Epithelial cell of proximal tubule (primary cell): ENCODE measurements at regions not wholly inside any gene's neighbourhood (a gene's known extent, or its start where the extent isn't known, plus 50 kb on each side); places are given as distances from the start of the nearest gene placed in this dataset.

Source experiments
- DNase-seq: peaks from one replicate; pipeline ENCODE4 v3.0.0-alpha.2; 2011; ENCODE audit warnings: low read depth
- H3K4me3 ChIP-seq: 2 replicates; pipeline ENCODE4 v1.5.1; 2011; ENCODE audit warnings: low read depth, mild to moderate bottlenecking, low read length
- CTCF ChIP-seq: conservative IDR thresholded peaks from 2 replicates; pipeline ENCODE4 v1.5.1; 2012; ENCODE audit warnings: low read depth, mild to moderate bottlenecking, low read length

DNA sequence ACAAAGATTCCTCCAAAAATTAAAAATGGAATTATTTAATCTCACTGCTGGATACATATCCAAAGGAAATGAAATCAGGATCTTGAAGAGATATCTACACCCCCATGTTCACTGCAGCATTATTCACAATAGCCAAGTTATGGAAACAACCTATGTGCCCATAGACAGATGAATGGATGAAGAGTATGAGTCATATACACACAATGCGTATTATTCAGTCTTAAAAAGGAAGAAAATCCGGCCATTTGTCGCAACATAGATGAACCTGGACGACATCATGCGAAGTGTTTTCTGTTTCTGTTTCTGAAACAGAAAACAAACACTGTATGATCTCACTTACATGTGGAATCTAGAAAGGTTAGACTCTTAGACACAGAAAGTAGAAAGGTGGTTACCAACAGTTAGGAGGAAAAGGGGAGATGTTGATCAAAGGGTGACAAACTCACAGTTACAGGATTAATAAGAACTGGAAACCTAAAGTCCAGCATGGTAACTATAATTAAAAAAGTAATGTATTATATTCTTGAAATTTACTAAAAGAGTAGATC is 87.8 kb upstream of the ERBB4 start:
- no peak overlapping the region for H3K4me3 ChIP-seq
- no peak for DNase-seq
- TF ChIP-seq CTCF = no peak

- DNase-seq = no peak
- H3K4me3 ChIP-seq = no peak overlapping the region
Measured at GRCh38 chr2:212619954-212620353, 81.4 kb upstream of the ERBB4 start.

GRCh38 chr2:212618636-212619035 is 80.0 kb upstream of the ERBB4 start:
- H3K4me3 ChIP-seq = no peak overlapping the region
- TF ChIP-seq CTCF = no peak
- no peak for DNase-seq

More at GRCh38 chr2:212619954-212620353, 81.4 kb upstream of the ERBB4 start:
- no peak for TF ChIP-seq CTCF

DNA sequence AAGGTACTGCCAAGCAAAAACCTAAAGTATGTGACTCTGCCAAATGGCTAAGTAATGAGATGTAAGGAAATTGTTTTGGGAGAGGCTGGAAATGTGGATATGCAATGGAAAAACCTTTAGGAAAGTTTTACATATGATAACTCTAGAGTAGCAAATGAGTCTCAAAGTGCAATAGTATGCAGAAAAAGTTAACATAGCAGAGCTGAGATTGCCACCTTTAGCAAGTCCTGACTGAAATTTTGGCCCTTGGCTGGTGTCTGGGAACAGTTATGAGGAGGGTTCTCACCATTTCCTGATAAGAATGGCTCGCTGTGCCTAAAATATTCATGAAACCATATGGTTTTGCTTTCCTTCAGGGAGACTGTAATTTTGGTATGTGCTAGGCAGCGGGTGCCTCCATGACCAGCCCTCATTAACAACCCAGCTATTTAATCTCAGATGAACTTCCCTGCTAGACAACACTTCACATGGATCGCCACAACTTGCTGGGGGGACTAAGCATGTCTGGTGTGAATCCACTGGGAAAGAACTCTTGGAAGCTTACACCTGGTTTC is 72.3 kb upstream of the ERBB4 start:
- no peak overlapping the region for H3K4me3 ChIP-seq
- no peak for TF ChIP-seq CTCF
- no peak for DNase-seq

DNA sequence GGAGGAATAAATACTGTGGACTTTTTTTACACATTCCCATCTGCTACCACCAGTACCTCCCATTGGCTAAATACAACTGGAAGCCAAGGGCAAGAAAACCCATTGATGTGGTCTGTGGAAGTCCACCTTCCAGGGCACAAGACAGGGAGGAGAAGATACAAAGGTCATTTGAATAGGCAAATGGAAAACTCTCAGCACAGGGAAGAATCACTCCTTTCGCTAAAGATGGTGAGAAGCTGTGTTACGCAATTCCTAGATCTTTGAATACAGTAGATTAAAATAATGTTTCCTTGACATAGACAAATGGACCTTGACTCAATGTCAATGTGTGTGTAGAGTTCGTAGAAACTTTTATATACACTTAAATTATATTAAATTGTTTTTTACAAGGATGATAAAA is 70.9 kb upstream of the ERBB4 start:
- no peak for DNase-seq
- no peak for TF ChIP-seq CTCF
- H3K4me3 ChIP-seq = no peak overlapping the region

DNA sequence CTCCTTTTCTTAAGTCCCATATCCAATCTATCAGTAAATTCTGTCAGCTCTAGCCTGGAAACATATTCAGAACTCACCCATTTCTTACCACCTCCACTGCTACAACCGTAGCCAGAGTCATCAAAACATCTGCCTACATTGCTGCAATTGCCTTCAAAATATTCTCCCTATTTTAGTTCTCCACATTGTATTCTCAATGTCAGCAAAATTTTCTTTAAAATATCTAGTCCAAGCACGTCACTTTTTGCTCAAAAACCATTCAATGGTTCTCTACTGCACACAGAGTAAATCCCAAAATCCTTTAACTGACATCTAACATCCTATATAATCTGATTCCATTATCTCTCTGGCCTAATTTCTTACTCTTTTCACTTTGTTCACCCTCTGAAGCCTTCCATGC is 68.5 kb upstream of the ERBB4 start:
- no peak overlapping the region for H3K4me3 ChIP-seq
- no peak for DNase-seq
- no peak for TF ChIP-seq CTCF

DNA sequence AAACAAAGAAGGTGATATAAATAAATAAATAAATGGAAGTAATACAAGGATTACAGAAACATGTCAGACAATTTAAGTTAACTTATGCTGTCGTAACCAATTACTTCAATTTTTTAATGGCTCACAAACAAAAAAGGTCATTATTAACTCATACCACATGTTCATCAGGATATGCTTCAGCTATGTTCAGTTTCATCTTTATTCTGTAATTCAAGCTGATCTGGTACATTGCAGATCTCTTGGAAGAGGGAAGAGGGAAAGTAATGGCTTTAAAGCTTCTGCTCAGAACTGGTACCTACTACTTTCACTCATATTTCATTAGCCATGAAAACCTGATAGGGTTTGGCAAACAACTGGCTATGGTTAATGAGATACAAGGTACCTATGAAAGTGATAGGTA is 67.6 kb upstream of the ERBB4 start:
- no peak for TF ChIP-seq CTCF

More for the DNA sequence above, 67.6 kb upstream of the ERBB4 start:
- no peak for DNase-seq
- no peak overlapping the region for H3K4me3 ChIP-seq
